H9 (cell line): ENCODE measurements at regions not wholly inside any gene's neighbourhood (a gene's known extent, or its start where the extent isn't known, plus 50 kb on each side); places are given as distances from the start of the nearest gene placed in this dataset.

Experiments used
- DNase-seq: peaks from one replicate; pipeline ENCODE4 v3.0.0-alpha.2; 2017
- H2AFZ ChIP-seq: one replicate; pipeline ENCODE4 v1.6.1; 2013; ENCODE audit warnings: mild to moderate bottlenecking, low read length, control low read depth, moderate library complexity
- H2AK5ac ChIP-seq: 2 replicates; pipeline ENCODE4 v1.6.1; 2013; ENCODE audit warnings: low read length, control low read depth, mixed read lengths; ENCODE audit not compliant: insufficient read length
- H2BK120ac ChIP-seq: one replicate; pipeline ENCODE4 v1.6.1; 2013; ENCODE audit warnings: low read depth, mild to moderate bottlenecking, low read length, control low read depth, inconsistent platforms; ENCODE audit not compliant: poor library complexity, severe bottlenecking
- H2BK12ac ChIP-seq: 2 replicates; pipeline ENCODE4 v1.6.1; 2013; ENCODE audit warnings: low read length, control low read depth, mixed read lengths, low read depth; ENCODE audit not compliant: insufficient read length
- H2BK15ac ChIP-seq: 2 replicates; pipeline ENCODE4 v1.6.1; 2013; ENCODE audit warnings: low read depth, low read length, control low read depth
- H2BK20ac ChIP-seq: one replicate; pipeline ENCODE4 v1.6.1; 2013; ENCODE audit warnings: low read depth, mild to moderate bottlenecking, low read length, control low read depth, inconsistent platforms; ENCODE audit not compliant: poor library complexity, severe bottlenecking
- H2BK5ac ChIP-seq: 2 replicates; pipeline ENCODE4 v1.6.1; 2013; ENCODE audit warnings: low read length, control low read depth, mixed read lengths; ENCODE audit not compliant: insufficient read length
- H3K14ac ChIP-seq: 2 replicates; pipeline ENCODE4 v1.6.1; 2013; ENCODE audit warnings: low read length, control low read depth; ENCODE audit not compliant: insufficient read depth
- H3K18ac ChIP-seq: 2 replicates; pipeline ENCODE4 v1.6.1; 2013; ENCODE audit warnings: low read depth, mild to moderate bottlenecking, mixed read lengths, low read length, control low read depth; ENCODE audit not compliant: insufficient read length
- H3K23ac ChIP-seq: 2 replicates; pipeline ENCODE4 v1.6.1; 2013; ENCODE audit warnings: low read length, control low read depth, mixed read lengths, low read depth; ENCODE audit not compliant: insufficient read length
- H3K23me2 ChIP-seq: 2 replicates; pipeline ENCODE4 v1.6.1; 2013; ENCODE audit warnings: low read depth, mild to moderate bottlenecking, mixed read lengths, low read length, control low read depth; ENCODE audit not compliant: insufficient read length, poor library complexity, severe bottlenecking
- H3K27ac ChIP-seq: 2 replicates; pipeline ENCODE4 v1.5.1; 2013; ENCODE audit warnings: low read length, control low read depth, mixed read lengths, low read depth; ENCODE audit not compliant: insufficient read length
- H3K27me3 ChIP-seq: 2 replicates; pipeline ENCODE4 v1.6.1; 2013; ENCODE audit warnings: low read length, control low read depth, inconsistent platforms; ENCODE audit not compliant: insufficient read depth
- H3K4ac ChIP-seq: 2 replicates; pipeline ENCODE4 v1.6.1; 2013; ENCODE audit warnings: low read depth, mild to moderate bottlenecking, control low read depth, inconsistent platforms, low read length, moderate library complexity
- H3K4me1 ChIP-seq: 2 replicates; pipeline ENCODE4 v1.6.1; 2013; ENCODE audit warnings: low read length, control low read depth, inconsistent platforms; ENCODE audit not compliant: insufficient read depth
- H3K4me2 ChIP-seq: 2 replicates; pipeline ENCODE4 v1.6.1; 2013; ENCODE audit warnings: low read length, control low read depth, mixed read lengths; ENCODE audit not compliant: insufficient read length, insufficient read depth
- H3K56ac ChIP-seq: 2 replicates; pipeline ENCODE4 v1.6.1; 2013; ENCODE audit warnings: low read depth, mild to moderate bottlenecking, mixed read lengths, low read length, control low read depth; ENCODE audit not compliant: insufficient read length
- H3K79me1 ChIP-seq: 2 replicates; pipeline ENCODE4 v1.6.1; 2013; ENCODE audit warnings: low read depth, mild to moderate bottlenecking, moderate library complexity, low read length, control low read depth, inconsistent platforms; ENCODE audit not compliant: insufficient read depth, poor library complexity, severe bottlenecking
- H3K79me2 ChIP-seq: 2 replicates; pipeline ENCODE4 v1.6.1; 2013; ENCODE audit warnings: low read length, control low read depth, inconsistent platforms; ENCODE audit not compliant: insufficient read depth
- H3K9ac ChIP-seq: 2 replicates; pipeline ENCODE4 v1.6.1; 2013; ENCODE audit warnings: low read length, control low read depth, mixed read lengths; ENCODE audit not compliant: insufficient read length; ENCODE audit errors: extremely low read depth
- H3K9me3 ChIP-seq: one replicate; pipeline ENCODE4 v1.6.1; 2013; ENCODE audit warnings: low read depth, low read length, inconsistent platforms; ENCODE audit not compliant: control insufficient read depth
- H3T11ph ChIP-seq: one replicate; pipeline ENCODE4 v1.6.1; 2013; ENCODE audit warnings: mild to moderate bottlenecking, low read length, control low read depth, inconsistent platforms
- H4K20me1 ChIP-seq: one replicate; pipeline ENCODE4 v1.6.1; 2013; ENCODE audit not compliant: control insufficient read depth, insufficient read length, insufficient read depth
- H4K5ac ChIP-seq: 2 replicates; pipeline ENCODE4 v1.6.1; 2013; ENCODE audit warnings: low read depth, mild to moderate bottlenecking, mixed read lengths, low read length, control low read depth; ENCODE audit not compliant: insufficient read length
- H4K8ac ChIP-seq: replicated peaks from 2 replicates; pipeline ENCODE4 v1.6.1; 2013; ENCODE audit warnings: low read length, control low read depth, mixed read lengths, low read depth; ENCODE audit not compliant: insufficient read length
- H4K91ac ChIP-seq: 2 replicates; pipeline ENCODE4 v1.6.1; 2013; ENCODE audit warnings: low read depth, mild to moderate bottlenecking, moderate library complexity, mixed read lengths, low read length, control low read depth; ENCODE audit not compliant: insufficient read length
- H3K27ac Mint-ChIP-seq, 3 experiments: 2 replicates in 2 of 3; 3 replicates in 1 of 3; pipeline ENCODE4 v1.8.0; 2020 to 2021; ENCODE audit warnings: mixed read lengths in 3 of 3, mild to moderate bottlenecking in 1 of 3, moderate library complexity in 1 of 3
- H3K27me3 Mint-ChIP-seq: 2 replicates; pipeline ENCODE4 v1.8.0; 2021; ENCODE audit warnings: low read depth, mild to moderate bottlenecking, moderate library complexity, mixed read lengths
- H3K36me3 Mint-ChIP-seq, 3 experiments: 2 replicates in 2 of 3; 3 replicates in 1 of 3; pipeline ENCODE4 v1.8.0; 2020 to 2021; ENCODE audit warnings: low read depth in 3 of 3, mixed read lengths in 3 of 3; ENCODE audit not compliant: insufficient read depth in 1 of 3
- H3K4me1 Mint-ChIP-seq, 2 experiments: 2 replicates each; pipeline ENCODE4 v1.8.0; 2020; ENCODE audit warnings: mixed read lengths in 2 of 2
- H3K4me3 Mint-ChIP-seq, 2 experiments: 2 replicates in 1 of 2; 3 replicates in 1 of 2; pipeline ENCODE4 v1.8.0; 2020 to 2021; ENCODE audit warnings: mild to moderate bottlenecking in 2 of 2, mixed read lengths in 2 of 2, moderate library complexity in 1 of 2
- H3K9me3 Mint-ChIP-seq, 2 experiments: 2 replicates in 1 of 2; 3 replicates in 1 of 2; pipeline ENCODE4 v1.8.0; 2020; ENCODE audit warnings: mild to moderate bottlenecking in 2 of 2, mixed read lengths in 2 of 2, moderate library complexity in 1 of 2
- WGBS: extraction: QIAGEN DNeasy Blood & Tissue Kit; methylation state at CpG from one replicate; pipeline ENCODE4 v1.1.7; 2013; ENCODE audit warnings: missing lambda C conversion rate, low lambda C conversion rate, mixed read lengths; ENCODE audit not compliant: insufficient read length; ENCODE audit errors: extremely low coverage; 5-methylcytosine and 5-hydroxymethylcytosine counted together
- TF ChIP-seq, protein P1 (sequence below): fragments of 200-600 bp; sonication (generic); conservative IDR thresholded peaks from 3 replicates; pipeline ENCODE4 v1.8.0; 2021; ENCODE audit warnings: antibody characterized with exemption, mild to moderate bottlenecking

DNA sequence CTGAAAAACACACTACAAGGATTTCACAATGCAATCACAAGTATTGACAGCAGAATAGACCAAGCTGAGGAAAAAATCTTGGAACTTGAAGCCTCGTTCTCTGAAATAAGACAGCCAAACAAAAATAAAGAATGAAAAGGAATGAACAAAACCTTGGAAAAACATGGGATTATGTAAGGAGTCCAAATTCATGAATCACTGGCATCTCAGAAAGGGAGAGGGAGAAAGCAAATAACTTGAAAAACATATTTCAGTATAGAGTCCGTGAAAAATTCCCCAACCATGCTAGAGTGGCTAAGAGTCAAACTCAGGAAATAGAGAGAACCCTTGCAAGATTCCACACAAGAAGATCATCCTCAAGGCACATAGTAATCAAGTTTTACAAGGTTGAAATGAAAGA, 178.5 kb upstream of the CTSO start:
- H2AK5ac ChIP-seq, result no peak overlapping the region
- Mint-ChIP-seq H3K4me3 (no peak overlapping the region), H3K9me3 (no peaks in the 10 kb centered on the region; a peak in 1 of 5 replicates), H3K36me3 (peaks cover 0 to 1% (median 0%) of the 10 kb centered on the region in 3 experiments; a peak in 1 of 7 replicates), H3K27ac (no peak overlapping the region), H3K4me1 (no peaks in the 10 kb centered on the region), H3K27me3 (no peaks in the 10 kb centered on the region)
- DNase-seq, result no peak
- TF ChIP-seq, protein P1, sequence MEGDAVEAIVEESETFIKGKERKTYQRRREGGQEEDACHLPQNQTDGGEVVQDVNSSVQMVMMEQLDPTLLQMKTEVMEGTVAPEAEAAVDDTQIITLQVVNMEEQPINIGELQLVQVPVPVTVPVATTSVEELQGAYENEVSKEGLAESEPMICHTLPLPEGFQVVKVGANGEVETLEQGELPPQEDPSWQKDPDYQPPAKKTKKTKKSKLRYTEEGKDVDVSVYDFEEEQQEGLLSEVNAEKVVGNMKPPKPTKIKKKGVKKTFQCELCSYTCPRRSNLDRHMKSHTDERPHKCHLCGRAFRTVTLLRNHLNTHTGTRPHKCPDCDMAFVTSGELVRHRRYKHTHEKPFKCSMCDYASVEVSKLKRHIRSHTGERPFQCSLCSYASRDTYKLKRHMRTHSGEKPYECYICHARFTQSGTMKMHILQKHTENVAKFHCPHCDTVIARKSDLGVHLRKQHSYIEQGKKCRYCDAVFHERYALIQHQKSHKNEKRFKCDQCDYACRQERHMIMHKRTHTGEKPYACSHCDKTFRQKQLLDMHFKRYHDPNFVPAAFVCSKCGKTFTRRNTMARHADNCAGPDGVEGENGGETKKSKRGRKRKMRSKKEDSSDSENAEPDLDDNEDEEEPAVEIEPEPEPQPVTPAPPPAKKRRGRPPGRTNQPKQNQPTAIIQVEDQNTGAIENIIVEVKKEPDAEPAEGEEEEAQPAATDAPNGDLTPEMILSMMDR, result no peak
- H4K20me1 ChIP-seq, result no peaks in the 10 kb centered on the region
- H3K4me2 ChIP-seq, result no peak overlapping the region
- H4K91ac ChIP-seq, result no peak overlapping the region
- no peak overlapping the region for H2BK120ac ChIP-seq
- H2AFZ ChIP-seq, result no peak overlapping the region
- H3K4ac ChIP-seq, result no peak overlapping the region
- H3K18ac ChIP-seq, result no peak overlapping the region
- no peak overlapping the region for H2BK15ac ChIP-seq
- no peaks in the 10 kb centered on the region; the same call in 1 of the 2 replicates for H3K4me1 ChIP-seq
- no peak overlapping the region for H3K56ac ChIP-seq
- no peak overlapping the region for H3K27ac ChIP-seq
- no peak overlapping the region for H3K23ac ChIP-seq
- H3T11ph ChIP-seq, result no peak overlapping the region
- H2BK20ac ChIP-seq, result no peak overlapping the region
- H3K79me1 ChIP-seq, result no peaks in the 10 kb centered on the region
- no peak overlapping the region for H3K9ac ChIP-seq
- no peak overlapping the region for H4K8ac ChIP-seq
- no CpG with 5 or more reads among the region's 2 CpGs for WGBS
- H4K5ac ChIP-seq, result no peak overlapping the region
- H3K23me2 ChIP-seq, result no peaks in the 10 kb centered on the region
- no peaks in the 10 kb centered on the region for H3K79me2 ChIP-seq
- H3K14ac ChIP-seq, result no peak overlapping the region
- H3K9me3 ChIP-seq, result no peaks in the 10 kb centered on the region
- H2BK12ac ChIP-seq, result no peak overlapping the region
- no peak overlapping the region for H2BK5ac ChIP-seq
- H3K27me3 ChIP-seq, result no peaks in the 10 kb centered on the region
